HG02973 (cell line): ENCODE measurements at regions not wholly inside any gene's neighbourhood (a gene's known extent, or its start where the extent isn't known, plus 50 kb on each side); places are given as distances from the start of the nearest gene placed in this dataset.

Source experiments
- ATAC-seq: cut with Tn5 transposase; IDR thresholded peaks from one replicate; pipeline ENCODE4 v1.9.1; 2021; ENCODE audit warnings: moderate library complexity; ENCODE audit not compliant: unreplicated experiment

GRCh38 chr2:64313398-64313723, 140.6 kb upstream of the LGALSL start:
- no peak for ATAC-seq

- ATAC-seq, result no peak
These were observed 138.5 kb upstream of the LGALSL start for GRCh38 chr2:64315291-64315960.

GRCh38 chr2:64317707-64318475, 136.1 kb upstream of the LGALSL start:
- no peak for ATAC-seq

- no peak for ATAC-seq
These were observed 135.6 kb upstream of the LGALSL start for GRCh38 chr2:64318476-64318748.

- no peak for ATAC-seq
These were observed 134.1 kb upstream of the LGALSL start for GRCh38 chr2:64319896-64320295.

- ATAC-seq, result no peak
These were observed 131.5 kb upstream of the LGALSL start for GRCh38 chr2:64322433-64322832.

- ATAC-seq, result no peak
These were observed 130.8 kb upstream of the LGALSL start for GRCh38 chr2:64323197-64323596.

GRCh38 chr2:64324746-64325410, 129.1 kb upstream of the LGALSL start:
- no peak for ATAC-seq

- ATAC-seq, result no peak
These were observed 128.5 kb upstream of the LGALSL start for GRCh38 chr2:64325477-64325851.

GRCh38 chr2:64325852-64326577, 127.9 kb upstream of the LGALSL start:
- ATAC-seq, result peak; percentile 87

GRCh38 chr2:64326578-64327050, 127.3 kb upstream of the LGALSL start:
- no peak for ATAC-seq

GRCh38 chr2:64327129-64327509, 126.8 kb upstream of the LGALSL start:
- ATAC-seq, result no peak

- ATAC-seq, result no peak
These were observed 126.2 kb upstream of the LGALSL start for GRCh38 chr2:64327510-64328414.

- ATAC-seq, result no peak
These were observed 125.6 kb upstream of the LGALSL start for GRCh38 chr2:64328415-64328722.

- ATAC-seq, result no peak
These were observed 125.2 kb upstream of the LGALSL start for GRCh38 chr2:64328756-64329155.

GRCh38 chr2:64329848-64330247, 124.1 kb upstream of the LGALSL start:
- ATAC-seq, result no peak

GRCh38 chr2:64330281-64331113, 123.5 kb upstream of the LGALSL start:
- ATAC-seq, result no peak

- ATAC-seq, result no peak
These were observed 122.8 kb upstream of the LGALSL start for GRCh38 chr2:64331114-64331645.

- no peak for ATAC-seq
These were observed 121.9 kb upstream of the LGALSL start for GRCh38 chr2:64331849-64332699.
